GM12892 (cell line): ENCODE measurements at regions not wholly inside any gene's neighbourhood (a gene's known extent, or its start where the extent isn't known, plus 50 kb on each side); places are given as distances from the start of the nearest gene placed in this dataset.

Experiments
- POLR2A ChIP-seq: IDR thresholded peaks from 2 replicates; pipeline ENCODE4 v1.6.1; 2011; ENCODE audit warnings: low read depth, low read length, control low read depth
- POLR2AphosphoS5 ChIP-seq: IDR thresholded peaks from 2 replicates; pipeline ENCODE4 v1.6.1; 2011; ENCODE audit warnings: low read depth, low read length, control low read depth
- TAF1 ChIP-seq: IDR thresholded peaks from 2 replicates; pipeline ENCODE4 v1.6.1; 2011; ENCODE audit warnings: low read depth, mild to moderate bottlenecking, control low read depth, low read length, borderline replicate concordance

- TF ChIP-seq POLR2A (no peak), TAF1 (no peak), POLR2AphosphoS5 (no peak)
Observed at GRCh38 chr5:93805616-93806379, 64.4 kb upstream of the POU5F2 start.
